ENCODE measurements at regions not wholly inside any gene's neighbourhood (a gene's known extent, or its start where the extent isn't known, plus 50 kb on each side); places are given as distances from the start of the nearest gene placed in this dataset.

DNA sequence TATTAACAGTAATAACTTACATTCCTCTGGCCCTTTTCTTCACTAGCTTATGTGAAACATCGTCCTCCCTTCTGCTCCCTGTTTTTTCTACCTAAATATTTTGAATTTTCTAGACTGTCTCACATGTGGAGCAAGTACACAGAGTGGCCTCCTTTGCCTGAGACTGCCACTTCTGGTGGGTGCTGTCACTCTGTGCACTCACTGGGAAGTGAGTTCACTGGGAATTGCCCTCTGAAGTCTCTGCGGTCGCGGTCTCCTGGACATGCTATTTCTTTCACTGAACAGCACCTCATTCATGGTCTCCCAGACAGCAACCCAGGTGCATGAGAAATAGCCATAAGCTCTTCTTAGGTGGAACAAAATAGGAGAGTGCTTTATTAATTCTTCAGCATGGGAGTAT is 1179.7 kb upstream of the ADGRL3 start:
- no peaks in the 10 kb centered on the region for H3K9me3 ChIP-seq (replicated peaks)
- peaks cover 7% of the 10 kb centered on the region for H3K4me1 ChIP-seq
- intact Hi-C loops (cut with micrococcal nuclease) = no loop called here
- no peak overlapping the region for H3K4me3 ChIP-seq
- TF ChIP-seq, protein P1, sequence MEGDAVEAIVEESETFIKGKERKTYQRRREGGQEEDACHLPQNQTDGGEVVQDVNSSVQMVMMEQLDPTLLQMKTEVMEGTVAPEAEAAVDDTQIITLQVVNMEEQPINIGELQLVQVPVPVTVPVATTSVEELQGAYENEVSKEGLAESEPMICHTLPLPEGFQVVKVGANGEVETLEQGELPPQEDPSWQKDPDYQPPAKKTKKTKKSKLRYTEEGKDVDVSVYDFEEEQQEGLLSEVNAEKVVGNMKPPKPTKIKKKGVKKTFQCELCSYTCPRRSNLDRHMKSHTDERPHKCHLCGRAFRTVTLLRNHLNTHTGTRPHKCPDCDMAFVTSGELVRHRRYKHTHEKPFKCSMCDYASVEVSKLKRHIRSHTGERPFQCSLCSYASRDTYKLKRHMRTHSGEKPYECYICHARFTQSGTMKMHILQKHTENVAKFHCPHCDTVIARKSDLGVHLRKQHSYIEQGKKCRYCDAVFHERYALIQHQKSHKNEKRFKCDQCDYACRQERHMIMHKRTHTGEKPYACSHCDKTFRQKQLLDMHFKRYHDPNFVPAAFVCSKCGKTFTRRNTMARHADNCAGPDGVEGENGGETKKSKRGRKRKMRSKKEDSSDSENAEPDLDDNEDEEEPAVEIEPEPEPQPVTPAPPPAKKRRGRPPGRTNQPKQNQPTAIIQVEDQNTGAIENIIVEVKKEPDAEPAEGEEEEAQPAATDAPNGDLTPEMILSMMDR (IDR thresholded peaks at IDR 0.05; ENCODE audit: borderline replicate concordance) = no peak
- no peaks in the 10 kb centered on the region for H3K27me3 ChIP-seq (ENCODE audit: low read depth)
- no peaks in the 10 kb centered on the region for H3K36me3 ChIP-seq
- DNase-seq = no peak
- H3K27ac ChIP-seq (replicated peaks) = no peak overlapping the region

DNA sequence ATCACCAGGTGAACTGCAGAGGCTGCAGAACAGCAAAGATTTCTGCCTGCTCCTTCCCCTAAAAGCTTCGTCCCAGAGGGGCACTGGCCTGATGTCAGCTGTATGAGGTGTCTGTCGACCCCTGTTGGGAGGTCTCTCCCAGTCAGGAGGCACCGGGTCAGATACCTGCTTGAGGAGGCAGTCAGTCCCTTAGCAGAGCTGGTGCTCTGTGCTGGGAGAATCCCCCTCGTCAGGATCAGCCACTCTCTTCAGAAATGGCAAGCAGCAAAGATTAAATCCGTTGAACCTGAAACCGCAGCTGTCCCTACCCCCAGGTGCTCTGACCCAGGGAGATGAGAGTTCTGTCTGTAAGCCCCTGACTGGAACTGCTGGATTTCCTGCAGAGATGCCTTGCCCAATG is 1166.3 kb upstream of the ADGRL3 start:
- intact Hi-C loops (cut with micrococcal nuclease) = no loop called here
- H3K4me3 ChIP-seq = no peak overlapping the region
- no peak for DNase-seq
- H3K36me3 ChIP-seq = no peaks in the 10 kb centered on the region
- no peaks in the 10 kb centered on the region for H3K4me1 ChIP-seq
- H3K9me3 ChIP-seq (replicated peaks) = no peaks in the 10 kb centered on the region
- TF ChIP-seq, protein P1 (IDR thresholded peaks at IDR 0.05; ENCODE audit: borderline replicate concordance) = no peak
- no peak overlapping the region for H3K27ac ChIP-seq (replicated peaks)
- H3K27me3 ChIP-seq (ENCODE audit: low read depth) = no peaks in the 10 kb centered on the region

DNA sequence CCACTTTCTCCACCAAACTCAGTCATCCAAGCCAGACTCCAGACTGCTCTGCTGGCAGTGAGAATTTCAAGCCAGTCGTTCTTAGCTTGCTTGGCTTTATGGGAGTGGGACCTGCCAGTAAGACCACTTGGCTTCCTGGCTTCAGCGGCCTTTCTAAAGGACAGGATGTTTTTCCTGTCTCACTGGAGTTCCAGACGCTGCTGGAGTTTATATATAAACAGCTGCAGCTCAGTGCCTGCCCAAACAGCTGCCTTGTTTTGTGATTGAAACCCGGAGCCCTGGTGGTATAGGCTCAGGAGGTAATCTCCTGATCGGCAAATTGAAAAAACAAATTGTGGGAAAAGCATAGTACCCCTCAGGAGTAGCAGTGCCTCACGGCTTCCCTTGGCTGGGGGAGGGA is 1165.8 kb upstream of the ADGRL3 start:
- no peak for DNase-seq
- no peaks in the 10 kb centered on the region for H3K9me3 ChIP-seq (replicated peaks)
- no peaks in the 10 kb centered on the region for H3K4me1 ChIP-seq
- no peak overlapping the region for H3K4me3 ChIP-seq
- no peak overlapping the region for H3K27ac ChIP-seq (replicated peaks)
- no peaks in the 10 kb centered on the region for H3K36me3 ChIP-seq
- TF ChIP-seq, protein P1 (IDR thresholded peaks at IDR 0.05; ENCODE audit: borderline replicate concordance) = no peak
- intact Hi-C loops (cut with micrococcal nuclease) = no loop called here
- no peaks in the 10 kb centered on the region for H3K27me3 ChIP-seq (ENCODE audit: low read depth)

DNA sequence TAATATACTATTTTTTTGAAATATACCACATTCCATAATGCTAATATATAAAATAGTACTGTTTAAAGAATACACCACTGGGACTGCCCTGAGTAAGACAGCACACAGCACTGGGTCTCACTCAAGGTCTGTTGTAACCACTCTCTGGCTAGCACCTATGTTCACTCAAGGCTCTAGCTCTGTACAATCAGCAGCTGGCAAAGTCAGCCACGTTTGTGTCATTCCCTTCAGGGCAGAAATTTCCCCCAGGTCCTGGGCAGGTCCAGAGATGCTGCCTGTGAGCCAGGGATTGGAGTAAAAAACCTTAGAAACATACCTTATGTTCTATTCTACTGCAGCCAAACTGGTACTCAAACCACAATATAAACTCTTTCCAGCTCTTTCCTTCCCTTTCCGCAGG is 1160.2 kb upstream of the ADGRL3 start:
- no peaks in the 10 kb centered on the region for H3K27me3 ChIP-seq (ENCODE audit: low read depth)
- peaks cover 17% of the 10 kb centered on the region for H3K9me3 ChIP-seq (replicated peaks)
- intact Hi-C loops (cut with micrococcal nuclease) = no loop called here
- H3K27ac ChIP-seq (replicated peaks) = no peak overlapping the region
- H3K4me1 ChIP-seq = no peaks in the 10 kb centered on the region
- no peaks in the 10 kb centered on the region for H3K36me3 ChIP-seq
- no peak overlapping the region for H3K4me3 ChIP-seq
- TF ChIP-seq, protein P1 (IDR thresholded peaks at IDR 0.05; ENCODE audit: borderline replicate concordance) = no peak
- no peak for DNase-seq

DNA sequence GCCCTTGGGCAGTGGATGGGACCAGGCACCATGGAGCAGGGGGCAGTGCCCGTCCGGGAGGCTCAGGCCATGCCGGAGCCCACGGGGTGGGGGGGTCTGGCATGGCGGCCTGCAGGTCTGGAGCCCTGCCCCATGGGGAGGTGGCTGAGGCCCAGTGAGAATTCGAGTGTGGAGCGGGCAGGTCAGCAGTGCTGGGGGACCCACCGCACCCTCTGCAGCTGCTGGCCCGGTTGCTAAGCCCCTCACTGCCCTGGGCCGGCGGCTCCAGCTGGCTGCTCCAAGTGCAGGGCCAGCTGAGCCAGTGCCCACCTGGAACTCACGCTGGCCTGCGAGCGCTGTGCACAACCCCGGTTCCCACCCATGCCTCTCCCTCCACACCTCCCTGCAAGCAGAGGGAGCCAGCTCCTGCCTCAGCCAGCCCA is 1157.9 kb upstream of the ADGRL3 start:
- Histone ChIP-seq H3K4me1 (no peaks in the 10 kb centered on the region), H3K4me3 (no peak overlapping the region)
- DNase-seq = no peak

More for the DNA sequence above, 1157.9 kb upstream of the ADGRL3 start:
- H3K9me3 ChIP-seq (replicated peaks) = peaks cover 19% of the 10 kb centered on the region
- H3K36me3 ChIP-seq = no peaks in the 10 kb centered on the region
- no peak overlapping the region for H3K27ac ChIP-seq (replicated peaks)
- H3K27me3 ChIP-seq (ENCODE audit: low read depth) = no peaks in the 10 kb centered on the region
- TF ChIP-seq, protein P1 (IDR thresholded peaks at IDR 0.05; ENCODE audit: borderline replicate concordance) = no peak
- intact Hi-C loops (cut with micrococcal nuclease) = no loop called here

Measured in left ventricle myocardium inferior (tissue), 1 donor.